ELF-1 (cell line): ENCODE measurements at regions not wholly inside any gene's neighbourhood (a gene's known extent, or its start where the extent isn't known, plus 50 kb on each side); places are given as distances from the start of the nearest gene placed in this dataset.

Experiments
- DNase-seq: peaks from one replicate; pipeline ENCODE4 v3.0.0-alpha.2; 2016; ENCODE audit warnings: low read depth, low spot score

DNA sequence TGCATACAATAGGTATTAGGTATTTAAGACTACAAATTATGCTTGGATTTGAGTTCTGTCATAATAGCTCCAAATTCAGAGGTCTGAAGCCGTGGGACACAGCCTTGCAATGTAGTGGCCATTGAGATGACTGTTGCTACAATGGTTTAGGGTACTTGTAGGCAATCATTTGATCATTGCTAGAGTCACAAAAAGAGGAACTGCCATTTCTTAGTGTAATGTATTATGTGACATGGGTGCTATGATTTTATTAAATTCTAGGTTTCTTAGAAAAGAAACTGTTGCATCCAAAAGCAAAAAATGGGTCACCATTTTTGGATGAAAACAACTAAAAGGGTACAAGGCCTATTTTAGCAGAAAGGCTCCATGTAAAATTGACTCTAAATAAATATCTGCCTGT, 129.9 kb upstream of the ZNF644 start:
- DNase-seq = no peak

DNA sequence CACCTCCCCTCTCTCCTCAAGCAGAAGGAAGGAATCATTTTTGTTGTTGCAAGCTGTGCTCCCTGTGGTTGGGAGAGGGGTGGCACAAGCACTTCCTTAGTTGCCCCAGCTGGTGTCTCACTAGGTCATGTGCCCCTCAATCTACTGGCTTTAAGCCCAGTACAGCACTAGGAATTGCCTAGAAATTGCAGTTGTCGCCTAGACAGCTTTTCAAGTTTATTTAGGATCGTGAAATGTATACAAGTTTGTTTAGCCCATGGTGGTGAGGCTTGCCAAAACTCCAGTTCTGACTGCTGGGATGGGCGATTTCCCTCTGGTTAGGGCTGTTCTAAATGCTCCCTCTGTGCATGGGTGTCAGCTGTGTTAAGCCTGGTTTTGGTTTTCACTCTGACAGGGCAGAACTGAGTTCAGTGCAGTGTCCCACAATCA, 126.8 kb upstream of the ZNF644 start:
- no peak for DNase-seq

DNA sequence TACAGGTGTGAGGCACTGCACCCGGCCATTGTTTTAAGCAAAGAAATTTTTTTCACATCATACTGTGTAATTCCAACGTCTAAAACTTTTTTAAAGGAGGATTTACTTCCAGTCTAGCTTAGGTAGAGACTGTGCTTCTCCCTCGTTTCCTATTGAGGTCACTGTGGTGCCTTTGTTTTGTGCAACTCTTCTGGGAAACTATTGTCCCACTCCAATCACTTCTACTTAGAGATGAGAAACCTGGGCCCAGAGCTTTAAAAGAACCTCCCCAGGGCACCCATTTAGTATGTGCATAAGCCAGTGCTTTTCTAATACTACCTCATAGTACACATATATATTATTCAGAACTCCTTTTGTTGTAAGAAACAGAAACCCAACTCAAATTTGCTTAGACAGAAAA, 120.0 kb upstream of the ZNF644 start:
- no peak for DNase-seq

DNA sequence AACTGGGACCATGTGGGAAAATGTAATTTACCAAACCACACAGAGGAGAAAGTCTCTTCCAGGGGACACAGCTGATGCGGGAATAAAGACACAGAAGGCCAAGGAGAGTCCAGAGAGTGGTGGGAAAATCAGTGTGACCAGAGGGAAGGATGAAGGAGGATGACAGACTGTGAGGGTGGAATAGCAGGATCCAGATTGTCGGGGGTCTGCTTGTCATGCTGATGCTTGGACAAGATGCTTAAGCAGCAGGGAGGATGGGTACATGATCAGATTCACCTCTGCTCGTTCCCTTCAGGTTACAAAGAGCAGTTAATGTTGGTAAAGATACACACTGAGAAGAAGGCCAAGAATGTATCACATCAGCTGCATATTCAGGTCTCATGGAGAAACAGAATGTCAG, 117.1 kb upstream of the ZNF644 start:
- no peak for DNase-seq

DNA sequence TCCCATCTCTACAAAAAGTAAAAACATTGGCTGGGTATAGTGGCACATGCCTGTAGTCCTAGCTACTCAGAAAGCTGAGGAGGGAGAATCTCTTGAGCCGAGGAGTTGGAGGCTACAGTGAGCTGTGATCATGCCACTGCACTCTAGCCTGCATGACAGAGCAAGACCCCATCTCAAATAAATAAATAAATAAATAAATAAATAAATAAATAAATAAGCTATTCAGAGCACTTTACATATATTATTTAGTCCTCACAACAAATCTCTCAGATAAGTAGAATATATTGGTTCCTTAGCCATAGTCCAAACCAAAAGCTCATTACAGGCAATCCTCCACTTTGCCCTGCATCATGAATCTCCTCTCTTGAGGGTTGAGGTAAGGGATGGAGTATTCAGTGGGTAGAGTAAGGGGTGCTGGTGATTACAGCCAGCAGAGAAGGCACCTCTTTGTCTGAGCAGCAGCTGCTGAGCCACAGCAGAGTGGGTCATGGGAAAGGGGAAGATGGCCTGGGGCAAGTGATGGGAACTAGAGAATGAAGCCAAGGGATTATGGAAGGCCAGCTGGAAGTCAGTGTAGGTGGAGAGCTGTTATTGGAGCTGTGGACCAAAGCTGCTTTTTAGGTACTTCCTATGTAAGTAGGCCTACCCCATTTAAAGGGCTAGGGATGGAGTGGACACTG, 115.5 kb upstream of the ZNF644 start:
- DNase-seq = no peak

DNA sequence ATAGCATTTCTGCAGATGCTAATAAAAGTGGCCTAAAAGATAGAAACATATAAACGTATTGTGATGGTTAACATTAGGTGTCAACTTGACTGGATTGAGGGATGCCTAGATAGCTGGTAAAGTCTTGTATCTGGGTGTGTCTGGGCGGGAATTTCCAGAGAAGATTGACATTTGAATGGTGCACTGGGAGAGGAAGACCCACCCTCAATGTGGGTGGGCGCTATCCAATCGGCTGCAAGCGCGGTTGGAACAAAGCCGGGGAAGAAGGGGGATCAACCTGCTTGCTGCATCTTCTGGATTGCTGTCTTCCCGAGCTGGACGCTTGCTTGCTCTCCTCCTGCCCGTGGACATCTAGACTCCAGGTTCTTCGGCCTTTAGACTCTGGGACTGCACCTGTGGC, 114.0 kb upstream of the ZNF644 start:
- no peak for DNase-seq

DNA sequence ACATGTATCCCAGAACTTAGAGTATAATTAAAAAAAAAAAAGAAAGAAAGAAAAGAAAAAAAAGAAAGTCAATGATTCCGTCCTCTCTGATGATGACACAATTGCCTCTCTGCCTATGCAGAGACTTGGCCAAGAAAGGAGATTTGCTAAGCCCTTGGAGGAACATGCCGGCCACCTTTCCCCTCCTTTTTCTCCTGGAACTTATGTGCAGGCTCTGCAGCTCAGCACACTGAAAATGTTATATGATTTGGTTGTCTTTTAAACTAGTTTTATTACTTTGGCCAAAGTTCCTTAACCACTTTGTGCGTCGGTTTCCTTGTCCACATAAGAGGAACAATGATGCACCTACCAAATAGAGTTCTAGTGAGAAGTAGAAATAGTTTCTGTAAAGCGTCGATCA, 111.4 kb upstream of the ZNF644 start:
- DNase-seq = no peak

DNA sequence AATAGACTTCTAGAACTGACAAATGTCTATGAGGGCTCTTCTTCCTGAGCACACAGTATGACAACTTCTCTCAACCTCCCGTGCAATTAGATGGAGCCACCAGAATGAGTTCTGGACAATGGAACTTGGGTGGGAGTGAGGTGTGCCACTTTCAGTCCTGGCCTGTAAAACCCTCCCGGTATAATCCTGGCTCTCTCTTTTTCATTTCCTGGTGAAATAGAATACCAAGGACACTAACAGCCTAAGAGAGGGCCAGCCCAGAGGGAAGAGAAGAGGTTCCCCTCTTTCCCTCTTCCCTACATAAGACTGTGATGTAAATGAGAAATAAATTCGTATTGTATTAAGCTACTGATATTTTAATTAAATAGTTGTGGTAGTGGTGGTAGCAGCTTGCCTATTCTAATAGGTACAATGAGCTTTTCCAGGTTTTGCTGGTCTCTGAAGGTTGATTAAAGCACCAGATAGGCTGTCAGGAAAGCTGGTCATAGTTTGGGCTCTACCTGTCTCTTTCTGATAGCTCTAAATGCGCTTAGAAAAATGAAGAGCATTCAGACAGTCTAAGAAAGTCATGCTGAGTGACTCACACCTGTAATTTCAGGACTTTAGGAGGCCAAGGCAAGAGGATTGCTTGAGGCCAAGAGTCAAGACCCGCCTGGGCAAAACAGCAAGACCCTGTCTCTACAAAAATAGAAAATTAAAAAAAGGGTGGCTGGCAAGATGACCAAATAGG, 108.6 kb upstream of the ZNF644 start:
- no peak for DNase-seq

DNA sequence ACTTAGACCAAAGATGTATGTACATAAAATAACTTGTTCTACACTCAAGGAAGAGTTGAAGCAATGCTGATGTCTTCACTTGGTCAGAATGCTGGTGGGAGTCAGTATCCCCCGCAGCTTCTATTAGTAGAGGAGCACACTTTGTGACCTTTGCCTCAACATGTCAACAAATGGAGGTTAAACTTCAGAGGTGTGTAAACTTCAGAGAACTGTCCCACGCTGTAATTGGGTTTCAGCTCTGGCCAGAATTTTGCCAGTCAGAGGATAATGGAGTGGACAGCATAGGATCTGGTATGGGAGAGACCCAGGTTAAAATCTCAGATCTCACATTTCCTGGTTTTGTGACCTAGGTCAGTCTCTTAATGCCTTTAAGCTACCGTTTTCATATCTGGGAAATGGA, 107.6 kb upstream of the ZNF644 start:
- no peak for DNase-seq

DNA sequence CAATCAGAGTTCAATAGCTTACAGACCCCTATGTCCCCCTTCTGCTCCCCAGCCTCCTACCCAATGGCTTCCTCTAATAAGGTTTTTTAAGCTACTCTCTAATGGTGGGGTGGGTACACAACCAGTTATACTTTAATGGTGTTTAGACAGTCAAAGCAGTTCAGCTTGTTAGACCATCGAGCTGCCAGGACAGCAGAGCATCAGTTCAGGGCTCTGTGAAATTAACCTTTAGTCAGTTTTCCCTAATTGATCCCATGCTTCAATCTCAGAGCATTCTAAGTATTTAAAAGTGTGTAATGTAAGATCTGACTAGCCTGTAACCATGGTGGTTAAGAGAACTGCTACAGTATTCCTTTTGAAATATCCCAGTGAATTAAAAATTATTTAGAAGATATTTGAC, 107.2 kb upstream of the ZNF644 start:
- no peak for DNase-seq

DNA sequence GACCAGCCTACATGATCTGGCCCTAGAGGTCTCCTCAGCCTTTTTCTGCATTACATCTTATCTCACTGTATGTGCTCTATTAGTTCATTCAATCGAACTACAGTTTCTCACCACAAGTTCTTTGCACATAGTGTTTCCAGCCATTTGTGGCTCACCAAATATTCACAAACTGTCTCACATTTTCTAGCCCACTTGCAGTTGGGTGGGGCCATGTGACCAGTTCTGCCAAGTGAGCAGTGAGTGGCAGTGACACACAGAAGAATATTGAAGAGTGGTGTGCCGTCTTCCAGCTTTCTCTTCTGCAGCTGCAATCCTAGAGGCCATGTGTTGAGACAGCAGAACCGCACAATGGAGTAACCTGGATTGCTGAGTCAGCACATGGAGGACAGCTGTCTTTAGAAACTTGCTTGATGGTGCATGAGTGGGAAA, 103.2 kb upstream of the ZNF644 start:
- DNase-seq = no peak

DNA sequence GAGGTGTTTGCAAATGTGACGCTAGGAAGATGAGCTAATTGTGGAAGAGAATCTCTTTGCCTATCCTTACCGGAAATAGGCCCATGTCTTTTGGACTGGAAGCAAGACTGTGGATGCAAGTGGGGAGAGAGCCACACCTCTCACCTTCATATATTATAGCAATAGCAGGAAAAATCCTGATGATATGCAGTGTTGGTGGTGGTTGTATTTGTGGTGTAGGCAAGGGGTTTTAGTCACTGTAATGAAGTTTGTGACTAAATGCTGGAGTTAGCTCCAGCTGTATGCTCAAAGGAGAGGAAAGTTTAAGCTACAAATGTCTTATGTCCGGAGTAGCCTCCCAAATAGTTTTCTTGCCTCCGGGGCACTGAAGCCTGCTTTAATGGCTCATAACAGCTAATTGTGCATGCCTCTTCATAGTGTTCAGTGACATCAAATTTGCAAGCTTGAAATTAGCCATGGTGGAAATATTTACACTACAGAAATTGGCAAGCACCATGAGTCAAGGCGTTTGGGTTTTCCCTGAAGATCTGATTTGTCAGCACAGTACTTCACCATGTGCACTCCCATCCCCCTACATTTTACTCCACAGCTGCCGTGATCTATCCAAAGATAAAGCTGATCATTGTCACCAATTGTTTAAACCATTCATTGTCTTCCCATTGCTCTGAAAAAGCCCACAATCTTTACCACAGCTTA, 102.6 kb upstream of the ZNF644 start:
- no peak for DNase-seq

DNA sequence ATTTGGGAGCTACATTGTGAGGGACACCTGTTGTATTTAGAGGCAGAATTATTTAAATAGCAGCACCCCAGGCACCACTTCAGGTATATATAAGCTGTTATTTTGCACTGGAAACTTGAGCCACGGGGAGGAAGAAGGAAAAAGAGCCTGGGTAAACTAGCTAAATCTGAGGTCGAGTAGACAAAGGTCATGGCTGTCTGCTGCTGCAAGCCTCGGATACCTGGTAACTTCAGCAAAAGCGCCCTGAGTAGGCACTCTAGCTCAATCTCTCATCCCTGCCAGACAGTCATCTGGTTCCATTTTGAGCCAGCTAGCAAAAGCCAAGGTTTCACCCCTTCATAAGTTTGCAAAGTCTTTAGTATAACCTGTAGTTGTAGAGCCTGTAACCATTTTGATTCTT, 101.9 kb upstream of the ZNF644 start:
- DNase-seq = no peak

DNA sequence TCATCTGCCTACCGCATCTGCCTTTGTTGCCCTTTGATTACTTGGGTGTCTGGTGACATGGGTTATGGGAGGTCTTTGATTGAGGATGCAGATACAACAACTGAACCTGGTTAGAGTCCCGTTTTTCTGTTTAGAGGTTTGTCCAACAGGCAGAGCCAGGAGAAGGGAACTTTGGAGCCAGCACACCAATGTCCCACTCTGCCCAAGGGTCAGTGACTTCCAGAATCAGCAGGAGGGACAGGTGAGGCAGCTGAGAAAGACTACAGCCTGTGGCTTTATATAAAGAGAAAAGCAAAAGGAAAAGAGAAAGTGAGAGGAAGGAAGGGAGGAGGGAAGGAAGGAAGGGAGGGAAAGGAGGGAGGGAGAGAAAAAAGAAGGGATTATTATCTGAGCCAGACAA, 101.5 kb upstream of the ZNF644 start:
- no peak for DNase-seq

DNA sequence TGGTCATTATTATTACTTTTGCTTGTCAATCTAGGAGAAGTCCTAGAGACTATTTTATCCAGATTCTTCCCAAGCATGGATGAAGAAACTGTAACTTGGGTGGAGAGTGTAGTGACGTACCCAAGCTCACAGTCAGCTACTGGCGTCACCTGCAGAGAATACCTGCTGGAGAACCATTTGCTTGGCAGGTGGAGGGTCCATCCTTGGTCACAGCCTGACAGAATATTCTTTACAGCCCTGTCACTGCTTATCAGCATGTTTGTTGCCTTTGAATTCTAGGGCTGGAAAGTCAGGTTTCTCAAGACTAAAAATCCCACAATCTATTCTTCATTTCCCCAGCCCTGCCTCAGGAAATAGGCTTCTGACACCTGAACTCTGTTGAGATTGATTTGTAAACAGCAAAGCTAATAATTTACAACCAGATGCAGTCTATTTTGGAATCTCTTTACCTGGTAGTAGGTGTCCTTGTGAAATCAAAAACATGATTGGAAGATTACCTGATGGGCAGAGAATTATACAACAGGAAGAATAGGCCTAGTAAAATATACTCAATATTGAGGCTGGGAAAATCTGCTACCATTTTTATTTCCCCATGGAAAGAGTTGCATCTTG, 100.4 kb upstream of the ZNF644 start:
- no peak for DNase-seq

DNA sequence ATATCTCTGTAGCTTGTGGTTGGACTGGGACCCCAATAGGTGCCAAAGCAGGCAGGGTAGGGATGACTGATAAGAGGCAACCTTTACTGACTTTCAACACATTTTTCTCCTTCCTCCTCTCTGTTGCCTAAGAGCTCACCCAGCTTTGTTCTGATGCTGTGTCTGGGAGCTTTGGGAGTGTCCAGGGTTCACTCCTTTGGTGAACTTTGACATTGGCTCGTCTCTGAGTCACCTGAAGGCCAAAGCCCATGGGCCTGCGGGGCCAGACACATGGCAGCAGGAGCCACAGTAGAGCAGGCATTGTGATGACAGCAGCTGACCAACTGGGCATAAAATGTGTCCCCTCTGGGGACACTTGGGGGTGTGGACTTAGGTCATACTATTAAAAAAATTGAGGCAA, 99.5 kb upstream of the ZNF644 start:
- peak; percentile 23 for DNase-seq

DNA sequence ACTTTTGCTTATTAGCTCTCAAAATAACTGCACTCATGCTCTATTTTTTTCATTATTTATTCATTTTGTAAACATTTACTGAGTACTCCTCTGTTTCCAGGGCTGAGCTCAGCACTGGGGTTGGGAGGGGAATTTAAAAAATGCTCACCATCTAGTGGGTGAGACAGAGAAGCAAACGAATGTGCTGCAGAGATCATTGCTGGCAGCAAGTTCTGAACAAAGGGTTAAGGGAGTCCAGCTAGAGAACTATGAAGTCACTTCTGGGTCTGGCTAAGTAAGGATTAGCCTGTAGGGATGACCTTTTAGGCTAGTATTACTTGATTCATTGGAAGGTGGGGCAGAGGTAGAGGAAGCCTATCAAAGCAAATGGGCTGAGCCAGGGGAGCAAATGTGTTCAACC, 99.1 kb upstream of the ZNF644 start:
- peak; percentile 48 for DNase-seq

DNA sequence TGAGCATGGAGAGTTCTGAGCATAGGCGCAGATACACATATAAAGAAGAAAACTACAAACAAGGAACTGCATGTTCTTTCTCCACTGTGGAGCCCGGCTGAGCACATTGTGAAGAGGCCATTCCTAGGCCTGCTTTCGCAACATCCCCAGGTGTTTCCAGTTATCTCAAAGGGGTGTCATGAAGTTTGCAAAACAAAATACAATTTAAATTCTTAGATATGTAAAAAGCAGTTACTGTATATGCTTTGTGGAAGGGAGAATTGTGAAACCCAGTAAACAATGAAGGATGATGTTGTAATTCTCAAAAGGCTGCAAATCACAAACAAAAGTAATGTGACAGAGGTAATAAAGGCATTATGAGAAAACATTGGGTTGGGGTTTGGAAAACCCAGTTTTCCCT, 98.6 kb upstream of the ZNF644 start:
- no peak for DNase-seq

DNA sequence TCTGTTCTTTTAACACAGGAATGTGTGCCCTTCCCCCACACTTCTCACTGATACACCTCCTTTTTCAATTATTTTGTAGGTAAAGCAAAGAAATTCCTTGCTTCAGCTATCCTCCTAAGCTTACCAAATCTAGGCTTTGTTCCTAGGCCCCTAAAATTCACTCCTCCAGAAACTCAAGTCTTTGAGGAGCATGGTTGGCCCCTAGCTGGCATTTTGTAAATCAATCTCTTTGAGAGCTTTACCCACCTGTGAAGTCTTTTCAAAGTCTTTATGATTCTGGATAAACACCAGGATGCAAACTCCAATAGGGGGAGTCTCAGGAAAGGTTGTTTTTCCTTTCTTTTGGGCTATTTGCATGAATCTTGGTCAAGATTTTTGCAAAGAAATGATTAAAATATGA, 82.9 kb upstream of the ZNF644 start:
- no peak for DNase-seq

DNA sequence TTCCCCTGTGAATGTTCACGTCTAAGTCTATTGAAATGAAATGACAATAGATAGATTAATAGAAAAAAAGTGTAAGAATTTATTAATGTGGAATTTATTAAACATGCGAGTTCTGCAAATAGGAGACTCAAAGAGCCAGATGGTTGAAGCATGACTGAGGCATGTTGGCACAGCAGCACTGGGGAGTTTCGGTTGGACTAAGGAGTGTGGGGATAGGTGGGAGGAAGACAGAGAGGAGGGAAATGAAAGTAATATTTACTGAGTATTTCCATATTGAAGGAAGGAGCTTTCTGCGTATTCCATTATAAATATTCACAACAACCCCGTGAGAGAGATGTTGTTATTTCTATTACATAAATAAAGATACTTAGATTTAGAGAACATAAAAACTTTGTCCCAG, 79.5 kb upstream of the ZNF644 start:
- no peak for DNase-seq

DNA sequence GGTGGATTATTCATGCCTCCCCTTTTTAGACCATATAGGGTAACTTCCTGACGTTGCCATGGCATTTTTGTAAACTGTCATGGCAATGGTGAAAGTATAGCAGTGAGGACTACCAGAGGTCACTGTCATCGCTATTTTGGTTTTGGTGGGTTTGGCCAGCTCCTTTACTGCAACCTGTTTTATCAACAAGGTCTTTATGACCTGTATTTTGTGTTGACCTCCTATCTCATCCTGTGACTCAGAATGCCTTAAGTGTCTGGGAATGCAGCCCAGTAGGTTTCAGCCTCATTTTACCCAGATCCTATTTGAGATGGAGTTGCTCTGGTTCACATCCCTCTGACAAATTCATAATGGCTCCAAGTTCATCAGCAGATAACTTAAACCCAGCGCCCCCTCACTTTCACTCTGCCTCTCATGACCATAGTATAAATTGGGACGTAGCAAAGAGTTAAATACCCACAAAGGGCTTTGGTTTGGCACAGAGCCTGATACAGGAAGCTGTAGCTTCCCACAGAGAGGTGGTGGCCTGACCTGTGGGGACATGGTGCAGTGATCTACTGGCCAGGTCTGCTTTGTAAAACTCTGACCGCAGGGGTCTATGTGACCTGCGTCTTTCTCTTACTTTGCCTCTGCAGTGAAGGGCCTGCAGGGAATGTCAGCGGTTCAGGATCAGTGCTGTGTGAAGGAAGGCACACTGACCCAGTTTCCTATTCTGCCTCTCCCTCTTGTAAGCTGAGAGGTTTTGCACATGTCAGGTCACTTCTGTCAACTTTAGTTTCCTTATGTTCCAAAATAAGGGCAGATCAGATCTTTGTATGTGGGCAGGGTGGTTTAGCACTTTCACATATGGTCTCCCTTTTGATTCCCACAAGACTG, 78.1 kb upstream of the ZNF644 start:
- peak; percentile 42 for DNase-seq
